H54 (cell line): ENCODE measurements at regions not wholly inside any gene's neighbourhood (a gene's known extent, or its start where the extent isn't known, plus 50 kb on each side); places are given as distances from the start of the nearest gene placed in this dataset.

Experiments
- DNase-seq: peaks from one replicate; pipeline ENCODE4 v3.0.0; 2011; ENCODE audit warnings: low spot score, mixed read lengths; ENCODE audit not compliant: insufficient read length
- FAIRE-seq: peaks from 3 replicates; lab custom pipeline; 2011; peaks lifted over from hg19 to GRCh38; lab: Jason Lieb, UNC
- POLR2A ChIP-seq: IDR thresholded peaks from 2 replicates; pipeline ENCODE4 v1.6.1; 2011; ENCODE audit warnings: low read depth, mild to moderate bottlenecking, low read length

DNA sequence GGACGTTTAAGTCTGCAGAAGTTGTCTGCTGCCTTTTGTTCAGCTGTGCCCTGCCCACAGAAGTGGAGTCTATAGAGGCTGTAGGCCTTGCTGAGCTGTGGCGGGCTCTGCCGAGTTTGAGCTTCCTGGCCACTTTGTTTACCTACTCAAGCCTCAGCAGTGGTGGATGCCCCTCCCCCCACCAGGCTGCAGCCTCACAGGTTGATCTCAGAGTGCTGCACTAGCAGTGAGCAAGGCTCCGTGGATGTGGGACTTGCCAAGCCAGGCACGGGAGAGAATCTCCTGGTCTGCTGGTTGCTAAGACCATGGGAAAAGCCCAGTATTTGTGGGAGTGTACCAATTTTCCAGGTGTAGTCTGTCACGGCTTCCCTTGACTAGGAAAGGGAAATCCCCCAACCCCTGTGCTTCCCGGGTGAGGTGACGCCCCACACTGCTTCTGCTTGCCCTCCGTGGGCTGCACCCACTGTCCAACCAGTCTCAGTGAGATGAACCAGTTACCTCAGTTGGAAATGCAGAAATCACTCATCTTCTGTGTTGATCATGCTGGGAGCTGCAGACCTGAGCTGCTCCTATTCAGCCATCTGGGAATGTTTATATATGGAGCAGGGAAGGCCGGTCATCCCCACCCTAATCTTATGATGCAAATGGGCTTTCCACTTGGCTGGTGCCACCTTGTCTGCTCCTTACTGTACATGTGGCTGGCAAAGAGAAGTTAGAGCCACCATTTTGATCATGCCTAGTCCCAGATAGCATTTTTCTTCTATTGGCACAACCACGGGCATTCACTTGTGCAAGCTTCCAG, 156.9 kb upstream of the ITGA6 start:
- TF ChIP-seq POLR2A: no peak
- no peak for FAIRE-seq
- DNase-seq: no peak

DNA sequence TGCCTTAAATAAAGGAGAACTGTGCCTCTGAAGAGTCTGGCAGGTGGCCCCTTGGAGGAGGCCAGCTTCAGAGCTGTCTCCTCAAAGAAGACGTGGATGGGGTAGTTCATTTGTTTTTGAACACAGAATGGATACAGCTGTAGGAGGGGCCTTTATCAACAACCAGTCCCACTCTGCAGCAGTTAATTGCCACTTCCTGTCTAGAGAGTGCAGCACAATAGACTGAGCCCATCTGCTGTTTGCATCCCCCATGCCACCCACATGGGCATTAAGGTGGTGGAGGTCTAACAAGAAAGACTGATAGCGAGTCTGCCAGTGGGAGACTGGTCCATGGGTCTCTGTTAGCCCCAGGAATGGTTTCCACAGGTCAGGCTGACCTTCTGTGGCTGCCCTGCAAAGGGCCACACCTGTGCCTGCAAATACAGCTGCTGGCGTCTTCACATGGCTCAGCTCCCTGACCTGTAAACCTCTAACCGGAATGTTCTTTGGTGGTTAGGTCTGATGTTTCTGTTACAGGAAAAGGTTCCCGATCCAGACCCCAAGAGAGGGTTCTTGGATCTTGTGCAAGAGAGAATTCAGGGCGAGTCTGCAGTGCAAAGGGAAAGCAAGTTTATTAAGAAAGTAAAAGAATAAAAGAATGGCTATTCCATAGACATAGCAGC, 153.3 kb upstream of the ITGA6 start:
- DNase-seq (no peak), FAIRE-seq (no peak)
- TF ChIP-seq POLR2A: no peak

DNA sequence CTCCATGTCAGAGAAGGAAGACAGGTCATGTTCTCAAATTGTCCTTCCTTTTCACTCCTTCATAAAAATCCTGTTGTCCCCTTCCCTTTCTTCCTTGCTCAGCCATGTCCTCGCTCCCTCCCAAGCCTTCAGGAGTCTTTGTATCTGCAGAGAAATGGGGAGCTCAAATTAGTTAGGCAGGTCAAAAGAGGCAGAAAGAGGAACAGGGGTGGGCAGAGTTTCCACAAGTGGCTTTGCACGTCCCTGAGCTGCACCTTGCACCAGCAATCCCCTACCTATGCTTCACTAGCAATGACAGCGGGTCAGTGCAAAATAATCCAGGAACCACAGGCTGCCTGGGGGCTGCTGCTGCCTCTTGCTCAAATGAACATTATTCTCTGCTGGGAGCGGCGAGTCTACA, 152.1 kb upstream of the ITGA6 start:
- no peak for DNase-seq
- no peak for TF ChIP-seq POLR2A
- FAIRE-seq: no peak

- DNase-seq (no peak), FAIRE-seq (no peak)
- TF ChIP-seq POLR2A: no peak
These were observed 150.4 kb upstream of the ITGA6 start for GRCh38 chr2:172276961-172277360.

GRCh38 chr2:172278667-172279066, 148.7 kb upstream of the ITGA6 start:
- no peak for TF ChIP-seq POLR2A
- DNase-seq (no peak), FAIRE-seq (no peak)

- no peak for TF ChIP-seq POLR2A
- DNase-seq (no peak), FAIRE-seq (no peak)
These were observed 148.2 kb upstream of the ITGA6 start for GRCh38 chr2:172279214-172279613.

DNA sequence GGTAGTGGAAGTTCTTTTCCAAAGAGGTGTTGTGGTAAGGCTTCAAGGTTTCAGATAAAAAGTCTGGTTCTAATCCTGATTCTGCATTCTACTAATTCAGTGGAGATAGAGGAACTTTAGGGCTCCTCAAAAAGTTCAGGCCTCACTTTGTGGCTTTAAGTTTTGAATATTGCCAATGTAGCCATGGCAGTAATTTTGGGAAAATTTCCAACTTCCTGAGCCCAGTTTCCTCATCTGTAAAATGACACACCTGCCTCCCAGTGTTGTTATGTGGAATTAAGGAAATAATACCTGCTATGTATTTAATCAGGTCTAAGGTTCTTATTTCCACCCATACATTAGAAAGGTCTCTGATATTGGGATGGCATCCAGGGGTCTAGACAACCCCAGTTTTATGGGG, 147.6 kb upstream of the ITGA6 start:
- DNase-seq (no peak), FAIRE-seq (no peak)
- TF ChIP-seq POLR2A: no peak

DNA sequence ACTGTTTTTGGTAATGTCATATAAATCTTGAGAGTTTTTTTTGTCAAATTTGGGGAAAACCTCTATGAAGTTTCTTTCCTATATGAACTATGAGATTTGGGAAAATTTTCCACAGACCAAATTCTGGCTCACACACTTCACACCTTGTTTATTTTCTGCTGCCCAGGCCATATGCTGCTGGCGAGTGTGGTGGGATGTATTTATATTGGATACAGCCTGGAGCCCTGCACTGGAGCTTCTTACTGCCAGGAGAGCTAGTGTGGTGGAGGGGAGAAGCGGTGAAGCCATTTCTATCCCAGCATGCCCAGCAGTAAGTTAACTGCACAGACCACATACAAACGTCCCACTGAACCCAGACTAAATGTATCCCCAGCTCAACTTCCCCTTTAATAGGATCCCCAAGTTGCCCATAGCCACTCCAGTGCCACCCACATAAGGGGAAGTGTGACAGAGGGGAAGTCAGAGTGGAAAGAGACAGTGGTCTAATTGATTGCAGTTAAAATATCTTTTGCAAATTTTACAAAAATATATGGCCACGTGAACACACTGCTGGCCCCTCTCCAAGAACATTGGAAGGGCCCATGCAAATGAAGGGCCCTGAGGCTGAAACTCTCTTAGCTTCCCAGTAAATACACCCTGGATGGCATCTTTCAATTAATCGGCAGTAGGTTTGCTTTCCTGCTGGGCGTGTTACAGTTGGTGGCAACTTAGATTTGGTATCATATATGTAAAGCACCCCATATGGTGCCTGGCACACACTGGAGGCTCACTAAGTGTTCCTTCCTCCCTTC, 146.6 kb upstream of the ITGA6 start:
- DNase-seq (no peak), FAIRE-seq (no peak)
- no peak for TF ChIP-seq POLR2A

GRCh38 chr2:172281648-172282570, 145.5 kb upstream of the ITGA6 start:
- DNase-seq: no peak
- FAIRE-seq: no peak
- no peak for TF ChIP-seq POLR2A

GRCh38 chr2:172282944-172283343, 144.4 kb upstream of the ITGA6 start:
- FAIRE-seq (peak; percentile 79), DNase-seq (peak; percentile 55)
- no peak for TF ChIP-seq POLR2A

- TF ChIP-seq POLR2A: no peak
- no peak for FAIRE-seq
- no peak for DNase-seq
These were observed 143.9 kb upstream of the ITGA6 start for GRCh38 chr2:172283476-172283875.

DNA sequence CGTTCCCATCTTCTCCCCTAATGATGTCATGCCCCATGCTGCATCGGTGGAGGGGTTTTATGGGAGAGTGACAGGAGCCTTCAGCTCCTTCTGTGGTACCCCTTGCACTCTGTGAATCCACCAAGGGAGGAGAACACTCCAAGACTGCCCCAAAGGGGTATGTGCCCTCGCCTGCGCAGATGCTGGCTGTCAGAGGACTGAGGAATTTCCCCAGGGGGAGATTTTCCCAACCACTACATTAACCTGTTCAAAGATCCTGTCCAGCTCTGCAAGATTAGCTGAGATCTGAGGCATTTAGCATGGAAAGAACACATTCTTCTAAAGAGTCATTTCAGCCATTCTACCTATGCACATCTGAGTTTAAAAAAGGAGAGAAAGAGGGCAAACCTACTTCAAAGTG, 143.2 kb upstream of the ITGA6 start:
- FAIRE-seq: no peak
- TF ChIP-seq POLR2A: no peak
- DNase-seq: no peak

- peak; percentile 20 for FAIRE-seq
- peak; percentile 18 for DNase-seq
- TF ChIP-seq POLR2A: no peak
These were observed 142.3 kb upstream of the ITGA6 start for GRCh38 chr2:172285010-172285621.

DNA sequence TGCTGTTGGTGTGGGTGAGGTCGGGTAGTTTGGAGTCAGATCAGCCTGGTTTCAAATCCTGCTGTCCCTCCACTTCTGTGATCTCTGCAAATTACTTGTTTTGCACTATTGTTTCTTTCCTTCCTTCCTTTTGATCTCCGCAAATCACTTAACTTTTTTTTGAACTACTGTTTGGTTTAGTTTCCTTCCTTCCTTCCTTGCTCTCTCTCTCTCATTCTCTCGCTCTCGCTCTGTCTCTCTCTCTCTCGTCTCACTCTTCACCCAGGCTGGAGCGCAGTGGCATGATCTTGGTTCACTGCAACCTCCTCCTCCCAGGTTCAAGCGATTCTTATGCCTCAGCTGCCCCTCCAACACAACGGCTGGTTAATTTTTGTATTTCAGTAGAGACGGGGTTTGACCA, 141.6 kb upstream of the ITGA6 start:
- FAIRE-seq (no peak), DNase-seq (no peak)
- no peak for TF ChIP-seq POLR2A
